Nephron (organoid): ENCODE measurements at regions not wholly inside any gene's neighbourhood (a gene's known extent, or its start where the extent isn't known, plus 50 kb on each side); places are given as distances from the start of the nearest gene placed in this dataset.
"Not testable (repeated sequence)": the region's sequence is repeated elsewhere in the genome, so short reads cannot be mapped to it uniquely, and the experiment has no call there.

Source experiments
- H3K27ac Mint-ChIP-seq, 3 experiments: 2 replicates each; pipeline ENCODE4 v1.8.0; 2020; ENCODE audit warnings: mixed read lengths in 3 of 3, mild to moderate bottlenecking in 2 of 3, moderate library complexity in 1 of 3
- H3K27me3 Mint-ChIP-seq: 2 replicates; pipeline ENCODE4 v1.8.0; 2021; ENCODE audit warnings: low read depth, mild to moderate bottlenecking, moderate library complexity, mixed read lengths
- H3K36me3 Mint-ChIP-seq: 2 replicates; pipeline ENCODE4 v1.8.0; 2020; ENCODE audit warnings: low read depth, mixed read lengths
- H3K4me1 Mint-ChIP-seq: 2 replicates; pipeline ENCODE4 v1.8.0; 2020; ENCODE audit warnings: mixed read lengths
- H3K4me3 Mint-ChIP-seq, 3 experiments: 2 replicates each; pipeline ENCODE4 v1.8.0; 2020; ENCODE audit warnings: mild to moderate bottlenecking in 3 of 3, mixed read lengths in 3 of 3, moderate library complexity in 2 of 3
- H3K9me3 Mint-ChIP-seq: 2 replicates; pipeline ENCODE4 v1.8.0; 2020; ENCODE audit warnings: mixed read lengths
- CTCF ChIP-seq, 3 experiments: fragments of 200-600 bp; sonication (generic); IDR thresholded peaks; one replicate each; pipeline ENCODE4 v1.5.0; 2021; ENCODE audit warnings: antibody characterized with exemption in 3 of 3; ENCODE audit not compliant: unreplicated experiment in 3 of 3

GRCh38 chr5:57635146-57635777 lies 152.7 kb upstream of the ACTBL2 start:
- no peak overlapping the region for H3K27ac Mint-ChIP-seq
- no peaks in the 10 kb centered on the region for H3K27me3 Mint-ChIP-seq
- no peaks in the 10 kb centered on the region for H3K4me1 Mint-ChIP-seq
- no peak for TF ChIP-seq CTCF (IDR thresholded peaks at IDR 0.05; ENCODE audit: unreplicated experiment in 3 of 3)
- H3K9me3 Mint-ChIP-seq: peaks cover 7% of the 10 kb centered on the region
- no peaks in the 10 kb centered on the region for H3K36me3 Mint-ChIP-seq
- no peak overlapping the region for H3K4me3 Mint-ChIP-seq

GRCh38 chr5:57632937-57633336 lies 150.3 kb upstream of the ACTBL2 start:
- no peak for TF ChIP-seq CTCF (IDR thresholded peaks at IDR 0.05; ENCODE audit: unreplicated experiment in 3 of 3)
- H3K4me3 Mint-ChIP-seq: no peak overlapping the region
- H3K36me3 Mint-ChIP-seq: no peaks in the 10 kb centered on the region
- H3K4me1 Mint-ChIP-seq: no peaks in the 10 kb centered on the region
- peaks cover 3% of the 10 kb centered on the region for H3K27me3 Mint-ChIP-seq
- no peak overlapping the region for H3K27ac Mint-ChIP-seq
- peaks cover 11% of the 10 kb centered on the region for H3K9me3 Mint-ChIP-seq

- not testable (repeated sequence) for H3K27me3 Mint-ChIP-seq, H3K9me3 Mint-ChIP-seq, H3K4me3 Mint-ChIP-seq, H3K4me1 Mint-ChIP-seq, H3K27ac Mint-ChIP-seq, H3K36me3 Mint-ChIP-seq
These were observed 148.5 kb upstream of the ACTBL2 start for GRCh38 chr5:57631139-57631538.

- Mint-ChIP-seq H3K4me3 (no peak overlapping the region), H3K27ac (no peak overlapping the region), H3K4me1 (no peaks in the 10 kb centered on the region), H3K36me3 (no peaks in the 10 kb centered on the region), H3K27me3 (peaks cover 3% of the 10 kb centered on the region), H3K9me3 (peaks cover 7% of the 10 kb centered on the region)
- TF ChIP-seq CTCF (IDR thresholded peaks at IDR 0.05; ENCODE audit: unreplicated experiment in 3 of 3): no peak
These were observed 145.1 kb upstream of the ACTBL2 start for GRCh38 chr5:57627661-57628060.

GRCh38 chr5:57626703-57627102 lies 144.1 kb upstream of the ACTBL2 start:
- Mint-ChIP-seq H3K9me3 (peaks cover 7% of the 10 kb centered on the region), H3K4me1 (no peaks in the 10 kb centered on the region), H3K4me3 (no peak overlapping the region), H3K27ac (no peak overlapping the region), H3K27me3 (peaks cover 3% of the 10 kb centered on the region), H3K36me3 (no peaks in the 10 kb centered on the region)
- TF ChIP-seq CTCF (IDR thresholded peaks at IDR 0.05; ENCODE audit: unreplicated experiment in 3 of 3): no peak

GRCh38 chr5:57621624-57622023 lies 139.0 kb upstream of the ACTBL2 start:
- Mint-ChIP-seq H3K9me3 (peaks cover 2% of the 10 kb centered on the region), H3K27ac (no peak overlapping the region), H3K4me1 (no peaks in the 10 kb centered on the region), H3K36me3 (no peaks in the 10 kb centered on the region), H3K4me3 (no peak overlapping the region), H3K27me3 (no peaks in the 10 kb centered on the region)
- TF ChIP-seq CTCF (IDR thresholded peaks at IDR 0.05; ENCODE audit: unreplicated experiment in 3 of 3): no peak
